HG03378 (cell line): ENCODE measurements at regions not wholly inside any gene's neighbourhood (a gene's known extent, or its start where the extent isn't known, plus 50 kb on each side); places are given as distances from the start of the nearest gene placed in this dataset.
"Not testable (repeated sequence)": the region's sequence is repeated elsewhere in the genome, so short reads cannot be mapped to it uniquely, and the experiment has no call there.

ENCODE experiments used
- ATAC-seq: cut with Tn5 transposase; IDR thresholded peaks from one replicate; pipeline ENCODE4 v1.9.1; 2021; ENCODE audit warnings: mild to moderate bottlenecking, moderate library complexity; ENCODE audit not compliant: unreplicated experiment

- no peak for ATAC-seq
These were observed 687.1 kb downstream of the PCDH17 start for GRCh38 chr13:58318495-58319167.

GRCh38 chr13:58324161-58324560, 692.6 kb downstream of the PCDH17 start:
- no peak for ATAC-seq

- no peak for ATAC-seq
These were observed 698.2 kb downstream of the PCDH17 start for GRCh38 chr13:58329746-58330145.

DNA sequence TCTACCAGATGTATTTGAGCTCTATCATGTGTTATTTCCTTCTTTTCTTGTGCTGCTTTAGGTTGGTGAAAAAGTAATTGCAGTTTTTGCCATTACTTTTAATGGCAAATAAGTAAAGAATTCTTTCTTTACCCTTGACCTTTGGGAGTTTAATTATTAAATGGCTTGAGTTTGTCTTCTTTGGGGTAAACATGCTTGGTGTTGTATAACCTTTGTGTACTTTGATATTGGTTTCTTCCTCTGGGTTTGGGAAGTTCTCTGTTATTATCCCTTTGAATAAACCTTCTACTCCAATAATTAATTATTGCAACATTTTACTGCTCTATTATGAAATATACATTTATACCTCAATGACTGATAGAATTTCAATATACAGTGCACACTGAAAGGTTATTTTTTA, 709.4 kb downstream of the PCDH17 start:
- no peak for ATAC-seq

- ATAC-seq, result no peak
These were observed 709.8 kb downstream of the PCDH17 start for GRCh38 chr13:58341318-58341717.

DNA sequence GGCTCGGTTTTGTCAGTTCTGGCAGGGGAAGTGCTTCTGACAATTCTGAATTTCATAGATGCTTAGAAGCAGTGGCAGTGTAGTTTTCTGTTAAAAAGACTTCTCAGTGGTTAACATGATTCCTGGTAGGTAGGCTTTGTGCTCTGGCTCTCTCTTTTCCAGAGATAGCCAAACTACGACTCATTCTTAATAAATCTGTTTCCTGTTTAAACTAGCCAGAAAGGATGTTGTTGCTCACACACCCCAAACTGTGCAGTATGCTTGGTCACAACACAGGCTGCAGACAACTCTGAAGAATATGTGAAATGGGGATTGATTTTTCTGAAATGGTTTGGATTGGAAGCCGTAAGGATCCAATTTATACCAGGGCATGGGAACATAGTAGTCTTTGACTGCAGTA, 711.5 kb downstream of the PCDH17 start:
- no peak for ATAC-seq

DNA sequence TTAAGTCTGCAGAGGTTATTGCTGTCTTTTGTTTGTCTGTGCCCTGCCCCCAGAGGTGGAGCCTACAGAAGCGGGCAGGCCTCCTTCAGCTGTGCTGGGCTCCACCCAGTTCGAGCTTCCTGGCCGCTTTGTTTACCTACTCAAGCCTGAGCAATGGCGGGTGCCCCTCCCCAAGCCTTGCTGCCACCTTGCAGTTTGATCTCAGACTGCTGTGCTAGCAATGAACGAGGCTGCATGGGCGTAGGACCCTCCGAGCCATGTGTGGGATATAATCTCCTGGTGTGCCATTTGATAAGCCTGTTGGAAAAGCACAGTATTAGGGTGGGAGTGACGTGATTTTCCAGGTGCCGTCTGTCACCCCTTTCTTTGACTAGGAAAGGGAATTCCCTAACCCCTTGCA, 720.6 kb downstream of the PCDH17 start:
- ATAC-seq, result not testable (repeated sequence)

- no peak for ATAC-seq
These were observed 738.4 kb downstream of the PCDH17 start for GRCh38 chr13:58369936-58370335.

GRCh38 chr13:58376349-58376748, 744.8 kb downstream of the PCDH17 start:
- no peak for ATAC-seq

GRCh38 chr13:58376775-58377174, 745.2 kb downstream of the PCDH17 start:
- ATAC-seq, result no peak

DNA sequence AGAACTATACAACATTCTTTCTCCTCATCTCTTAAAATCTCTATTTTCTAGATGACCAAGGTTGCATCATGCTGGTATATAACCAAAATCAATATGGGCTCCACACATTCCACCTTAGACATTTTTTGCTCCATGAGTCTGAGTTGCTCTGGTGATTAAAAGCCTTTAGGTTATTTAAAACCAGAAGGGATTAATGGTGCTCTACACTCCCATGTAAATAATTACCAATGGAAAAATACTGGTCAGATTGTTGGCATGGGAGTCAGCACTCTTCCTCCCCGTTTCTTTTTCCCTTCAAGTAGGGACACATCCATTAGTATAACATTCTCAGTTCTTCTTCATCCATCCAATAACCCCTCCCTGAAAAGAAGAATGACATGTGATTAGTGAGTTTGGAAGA, 747.7 kb downstream of the PCDH17 start:
- ATAC-seq, result no peak

- ATAC-seq, result not testable (repeated sequence)
These were observed 753.8 kb downstream of the PCDH17 start for GRCh38 chr13:58385336-58385735.

GRCh38 chr13:58397596-58398387, 766.2 kb downstream of the PCDH17 start:
- no peak for ATAC-seq

DNA sequence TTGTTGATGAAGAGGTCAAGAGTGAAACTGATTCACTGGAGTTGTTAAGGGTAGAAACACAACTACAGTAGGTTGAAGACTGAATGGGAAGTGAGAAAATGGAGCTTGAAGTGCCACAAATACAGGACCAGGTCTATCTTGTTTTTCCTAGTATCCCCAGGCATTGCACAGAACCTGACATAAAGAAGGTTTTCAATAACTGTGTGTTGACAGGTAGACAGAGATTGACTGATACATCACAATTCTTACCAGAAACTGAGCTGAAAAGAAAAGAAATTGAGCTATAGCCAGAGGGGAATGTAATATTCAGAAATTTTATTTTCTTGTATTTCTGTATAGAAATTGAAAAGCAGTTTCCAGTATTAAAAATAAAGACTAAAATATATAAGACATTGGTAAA, 767.7 kb downstream of the PCDH17 start:
- no peak for ATAC-seq

GRCh38 chr13:58406545-58406944, 775.0 kb downstream of the PCDH17 start:
- no peak for ATAC-seq

DNA sequence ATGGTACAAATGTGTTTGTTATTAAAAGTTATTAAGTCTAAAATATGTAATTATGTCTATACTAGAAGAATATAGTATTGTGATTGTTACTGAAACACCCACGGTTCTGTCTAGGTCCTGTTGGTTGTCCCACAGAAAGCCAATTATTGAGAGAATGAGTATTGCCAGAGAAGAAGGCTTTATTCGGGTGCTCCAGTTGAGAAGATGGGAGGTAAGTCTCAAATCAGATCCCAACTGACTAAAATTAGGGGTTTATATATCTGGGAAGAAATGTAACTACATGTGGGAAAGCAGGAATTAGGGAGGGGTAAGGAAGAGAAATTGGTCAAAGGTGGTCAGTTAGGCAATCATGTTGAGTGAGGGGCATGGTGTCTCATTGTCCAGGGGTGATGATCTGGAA, 798.4 kb downstream of the PCDH17 start:
- ATAC-seq, result no peak

GRCh38 chr13:58434943-58435342, 803.4 kb downstream of the PCDH17 start:
- no peak for ATAC-seq

GRCh38 chr13:58437427-58437826, 805.9 kb downstream of the PCDH17 start:
- ATAC-seq, result no peak

- ATAC-seq, result no peak
These were observed 815.4 kb downstream of the PCDH17 start for GRCh38 chr13:58446979-58447378.

DNA sequence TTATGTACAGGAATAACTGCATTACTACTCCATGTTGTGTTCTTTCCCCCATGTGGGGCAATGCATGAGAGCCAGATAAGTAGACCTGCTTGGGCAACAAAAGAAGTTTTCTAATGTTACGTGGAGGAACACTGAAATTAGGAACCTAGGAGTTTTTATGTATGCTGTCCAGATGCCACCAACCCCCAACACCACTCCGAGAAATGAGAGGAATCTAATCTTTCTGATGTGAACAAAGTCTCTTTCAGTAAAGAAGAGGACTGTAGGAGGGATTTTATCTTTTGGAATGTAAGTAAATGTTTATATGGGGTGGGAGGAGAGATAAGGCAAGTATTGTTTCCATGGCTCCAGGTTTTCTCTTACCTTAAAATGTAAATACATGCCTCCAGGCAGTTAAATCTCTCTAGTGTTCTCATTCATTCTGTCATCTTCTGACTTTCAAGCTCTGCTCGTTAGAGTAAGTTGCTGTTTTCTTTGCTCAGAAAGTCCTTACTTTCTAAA, 820.6 kb downstream of the PCDH17 start:
- ATAC-seq, result no peak

DNA sequence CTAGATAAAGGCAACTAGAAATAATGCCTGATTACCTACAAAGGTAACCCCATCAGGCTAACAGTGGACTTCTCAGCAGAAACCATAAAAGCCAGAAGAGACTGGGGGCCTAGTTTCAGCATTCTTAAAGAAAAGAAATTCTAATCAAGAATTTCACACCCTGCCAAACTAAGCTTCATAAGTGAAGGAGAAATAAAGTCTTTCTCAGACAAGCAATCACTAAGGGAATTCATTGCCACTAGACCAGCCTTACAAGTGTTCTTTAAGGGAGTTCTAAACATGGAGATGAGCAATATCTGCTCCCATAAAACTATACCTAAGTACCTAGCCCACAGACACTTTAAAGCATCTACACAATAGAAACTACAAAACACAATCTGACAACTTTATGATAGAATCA, 823.5 kb downstream of the PCDH17 start:
- no peak for ATAC-seq

DNA sequence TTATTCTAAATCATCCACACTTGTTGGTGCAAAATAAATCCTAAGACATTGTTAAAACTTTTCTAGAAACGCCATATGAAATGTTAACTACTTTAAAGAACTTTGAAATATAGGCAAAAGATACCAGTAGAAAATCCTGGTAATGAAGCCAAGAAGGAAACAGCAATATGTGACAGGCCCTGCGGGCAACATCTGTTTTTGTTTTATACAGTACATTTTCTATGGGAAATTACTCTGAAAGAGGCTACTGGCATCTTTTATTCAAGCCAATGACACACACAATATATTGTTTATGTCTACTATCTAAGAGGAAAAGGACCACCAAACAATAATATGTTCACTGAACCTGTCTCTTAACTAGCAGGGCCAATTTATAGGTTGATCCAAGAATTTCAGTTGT, 829.7 kb downstream of the PCDH17 start:
- no peak for ATAC-seq
